ENCODE measurements at regions not wholly inside any gene's neighbourhood (a gene's known extent, or its start where the extent isn't known, plus 50 kb on each side); places are given as distances from the start of the nearest gene placed in this dataset.
"Not testable (repeated sequence)": the region's sequence is repeated elsewhere in the genome, so short reads cannot be mapped to it uniquely, and the experiment has no call there.

GRCh38 chr4:149986917-149987316, 91.3 kb upstream of the DCLK2 start:
- DNase-seq (ENCODE audit: low read depth), result no peak

GRCh38 chr4:149987330-149988086, 90.7 kb upstream of the DCLK2 start:
- peak; percentile 45 for DNase-seq (ENCODE audit: low read depth)

- DNase-seq (ENCODE audit: low read depth), result no peak
These were observed 90.2 kb upstream of the DCLK2 start for GRCh38 chr4:149988087-149988410.

GRCh38 chr4:149993030-149993429, 85.2 kb upstream of the DCLK2 start:
- peak; percentile 51 for DNase-seq (ENCODE audit: low read depth)

- no peak for DNase-seq (ENCODE audit: low read depth)
These were observed 83.0 kb upstream of the DCLK2 start for GRCh38 chr4:149995134-149995756.

- peak; percentile 42 for DNase-seq (ENCODE audit: low read depth)
These were observed 80.3 kb upstream of the DCLK2 start for GRCh38 chr4:149997881-149998421.

- DNase-seq (ENCODE audit: low read depth), result peak; percentile 70
These were observed 78.7 kb upstream of the DCLK2 start for GRCh38 chr4:149999485-150000074.

- no peak for DNase-seq (ENCODE audit: low read depth)
These were observed 76.4 kb upstream of the DCLK2 start for GRCh38 chr4:150001815-150002214.

- DNase-seq (ENCODE audit: low read depth), result no peak
These were observed 75.7 kb upstream of the DCLK2 start for GRCh38 chr4:150002561-150002960.

GRCh38 chr4:150004481-150004880, 73.8 kb upstream of the DCLK2 start:
- peak; percentile 51 for DNase-seq (ENCODE audit: low read depth)

GRCh38 chr4:150005537-150005936, 72.7 kb upstream of the DCLK2 start:
- no peak for DNase-seq (ENCODE audit: low read depth)

GRCh38 chr4:150006197-150006596, 72.0 kb upstream of the DCLK2 start:
- no peak for DNase-seq (ENCODE audit: low read depth)

- peak; percentile 73 for DNase-seq (ENCODE audit: low read depth)
These were observed 70.7 kb upstream of the DCLK2 start for GRCh38 chr4:150007512-150007911.

- no peak for DNase-seq (ENCODE audit: low read depth)
These were observed 69.7 kb upstream of the DCLK2 start for GRCh38 chr4:150008546-150008945.

- DNase-seq (ENCODE audit: low read depth), result no peak
These were observed 68.7 kb upstream of the DCLK2 start for GRCh38 chr4:150009533-150009932.

- DNase-seq (ENCODE audit: low read depth), result peak; percentile 54
These were observed 67.6 kb upstream of the DCLK2 start for GRCh38 chr4:150010525-150011126.

- DNase-seq (ENCODE audit: low read depth), result no peak
These were observed 65.3 kb upstream of the DCLK2 start for GRCh38 chr4:150012851-150013360.

GRCh38 chr4:150015910-150016309, 62.3 kb upstream of the DCLK2 start:
- DNase-seq (ENCODE audit: low read depth), result not testable (repeated sequence)

GRCh38 chr4:150016621-150017020, 61.6 kb upstream of the DCLK2 start:
- not testable (repeated sequence) for DNase-seq (ENCODE audit: low read depth)

- DNase-seq (ENCODE audit: low read depth), result no peak
These were observed 60.0 kb upstream of the DCLK2 start for GRCh38 chr4:150018257-150018656.

- no peak for DNase-seq (ENCODE audit: low read depth)
These were observed 56.8 kb upstream of the DCLK2 start for GRCh38 chr4:150021483-150021882.

GRCh38 chr4:150023489-150023888, 54.8 kb upstream of the DCLK2 start:
- no peak for DNase-seq (ENCODE audit: low read depth)
